B cell (primary cell): ENCODE measurements at regions not wholly inside any gene's neighbourhood (a gene's known extent, or its start where the extent isn't known, plus 50 kb on each side); places are given as distances from the start of the nearest gene placed in this dataset.
A peak's percentile ranks its signal among the peaks of the same experiment; 100 is the strongest.

Source experiments
- ATAC-seq: fragments of 200-7000 bp; cut with Tn5 transposase; one replicate; pipeline ENCODE4 v1.10.0; 2021; ENCODE audit warnings: low read depth, mild to moderate bottlenecking, moderate number of reproducible peaks, moderate library complexity
- CTCF ChIA-PET: fragments of 350-600 bp; sonication (Branson Sonifier 250); formaldehyde crosslinking; loops from one replicate; lab custom pipeline; 2021; ENCODE audit warnings: antibody characterized with exemption, inconsistent platforms; lab: Charles Lee
- POLR2A ChIA-PET: fragments of 350-600 bp; sonication (Branson Sonifier 250); formaldehyde crosslinking; loops from one replicate; lab custom pipeline; 2021; ENCODE audit warnings: antibody characterized with exemption; lab: Charles Lee
- DNase-seq: peaks from one replicate; pipeline ENCODE4 v3.0.0; 2013
- H2AFZ ChIP-seq: 2 replicates; pipeline ENCODE4 v1.6.1; 2012; ENCODE audit warnings: mild to moderate bottlenecking, low read depth, low read length; ENCODE audit not compliant: insufficient read depth, poor library complexity, severe bottlenecking
- H3K27ac ChIP-seq, 2 donors: 1 replicate in 1 of 2; 2 replicates in 1 of 2; pipeline ENCODE4 v1.5.1; 2012 to 2013; ENCODE audit warnings: low read length in 2 of 2, mild to moderate bottlenecking in 2 of 2, moderate library complexity in 1 of 2
- H3K27me3 ChIP-seq, 4 experiments: fragments of 200-600 bp in 1 of 4; sonication (generic) in 1 of 4; replicated peaks in 1 of 4; 1 replicate in 2 of 4; 2 replicates in 2 of 4; pipeline versions ENCODE4 v1.6.1 to v1.7.0; 2013 to 2016; ENCODE audit warnings: low read length in 3 of 4, mild to moderate bottlenecking in 2 of 4, mixed read lengths in 1 of 4, moderate library complexity in 1 of 4; ENCODE audit not compliant: insufficient read depth in 4 of 4, control insufficient read depth in 3 of 4; ENCODE audit errors: control extremely low read depth in 1 of 4
- H3K36me3 ChIP-seq, 2 experiments: replicated peaks in 1 of 2; 1 replicate in 1 of 2; 2 replicates in 1 of 2; pipeline versions ENCODE4 v1.6.1 to v1.7.1; 2013; ENCODE audit warnings: low read length in 1 of 2; ENCODE audit not compliant: insufficient read depth in 2 of 2, control insufficient read depth in 1 of 2; ENCODE audit errors: control extremely low read depth in 1 of 2, extremely low read depth in 1 of 2
- H3K4me1 ChIP-seq, 2 donors: fragments of 200-600 bp in 1 of 2; sonication (generic) in 1 of 2; 1 replicate in 1 of 2; 2 replicates in 1 of 2; pipeline versions ENCODE4 v1.5.1 to v1.6.1; 2013 to 2017; ENCODE audit warnings: low read length in 2 of 2; ENCODE audit not compliant: control insufficient read depth in 2 of 2, insufficient read depth in 2 of 2
- H3K4me2 ChIP-seq: replicated peaks from 2 replicates; pipeline ENCODE3; 2012; ENCODE audit warnings: mild to moderate bottlenecking, low read depth, low read length; ENCODE audit not compliant: poor library complexity, severe bottlenecking
- H3K4me3 ChIP-seq, 5 experiments: fragments of 200-600 bp in 1 of 5; sonication (generic) in 1 of 5; 1 replicate in 3 of 5; 2 replicates in 2 of 5; pipeline versions ENCODE4 v1.5.1 to v1.7.0; 2011 to 2016; ENCODE audit warnings: low read length in 4 of 5, mild to moderate bottlenecking in 4 of 5, low read depth in 2 of 5, control low read depth in 1 of 5, moderate library complexity in 1 of 5; ENCODE audit not compliant: insufficient read depth in 1 of 5; ENCODE audit errors: control extremely low read depth in 1 of 5, extremely low read depth in 1 of 5
- H3K79me2 ChIP-seq: fragments of 200-600 bp; sonication (generic); one replicate; pipeline ENCODE4 v1.6.0; 2016; ENCODE audit warnings: low read length; ENCODE audit not compliant: control insufficient read depth, insufficient read depth
- H3K9ac ChIP-seq: fragments of 200-600 bp; sonication (generic); 2 replicates; pipeline ENCODE4 v1.6.1; 2017; ENCODE audit warnings: mild to moderate bottlenecking, low read length, moderate library complexity
- H3K9me3 ChIP-seq, 3 donors: one replicate each; pipeline versions ENCODE4 v1.6.1 to v1.7.1; 2013; ENCODE audit warnings: low read length in 2 of 3; ENCODE audit not compliant: control insufficient read depth in 2 of 3, insufficient read depth in 1 of 3; ENCODE audit errors: control extremely low read depth in 1 of 3
- H4K20me1 ChIP-seq: 2 replicates; pipeline ENCODE4 v1.6.0; 2012; ENCODE audit warnings: mild to moderate bottlenecking, low read length; ENCODE audit not compliant: insufficient read depth, control insufficient read depth, poor library complexity, severe bottlenecking
- H3K27ac Mint-ChIP-seq: one replicate; pipeline ENCODE4 v1.8.0; 2021; ENCODE audit warnings: mixed read lengths
- H3K27me3 Mint-ChIP-seq: one replicate; pipeline ENCODE4 v1.8.0; 2021; ENCODE audit warnings: mixed read lengths
- H3K4me1 Mint-ChIP-seq: one replicate; pipeline ENCODE4 v1.8.0; 2021; ENCODE audit warnings: mixed read lengths
- H3K4me3 Mint-ChIP-seq: one replicate; pipeline ENCODE4 v1.8.0; 2021; ENCODE audit warnings: mixed read lengths
- H3K9me3 Mint-ChIP-seq: one replicate; pipeline ENCODE4 v1.8.0; 2022; ENCODE audit warnings: mixed read lengths; ENCODE audit not compliant: insufficient read depth
- CTCF ChIP-seq: fragments of 200-600 bp; IDR thresholded peaks from one replicate; pipeline ENCODE4 v1.8.0; 2022; ENCODE audit warnings: antibody characterized with exemption, mild to moderate bottlenecking
- EZH2 ChIP-seq: IDR thresholded peaks from 2 replicates; pipeline ENCODE4 v1.6.1; 2012; ENCODE audit warnings: borderline replicate concordance, low read depth, mild to moderate bottlenecking, moderate library complexity, low read length; ENCODE audit not compliant: insufficient read depth, poor library complexity, severe bottlenecking
- WGBS: methylation state at CpG from one replicate; pipeline ENCODE4 v1.1.5; 2013; ENCODE audit warnings: missing lambda C conversion rate; ENCODE audit not compliant: insufficient coverage; 5-methylcytosine and 5-hydroxymethylcytosine counted together
- intact Hi-C: fragments of 100-400 bp; cut with micrococcal nuclease; formaldehyde crosslinking; loops from one replicate; pipeline ENCODE4 v1.10.0; 2022

GRCh38 chr2:42108852-42109251 lies 60.3 kb upstream of the EML4 start:
- Mint-ChIP-seq H3K27me3 (no peaks in the 10 kb centered on the region), H3K27ac (no peak overlapping the region), H3K4me3 (no peak overlapping the region), H3K9me3 (no peaks in the 10 kb centered on the region), H3K4me1 (peaks cover 23% of the 10 kb centered on the region)
- H3K9ac ChIP-seq, result no peak overlapping the region
- H2AFZ ChIP-seq, result no peak overlapping the region
- intact Hi-C loops, result loop anchor here (10.0 kb wide), 1 partner anchor 1046 kb away; no protein-coding TSS in a partner anchor
- 85% methylated on average over 3 of the region's 4 CpGs for WGBS
- H3K27ac ChIP-seq, result peak overlapping the region; percentile 98 to 99
- TF ChIP-seq EZH2 (no peak), CTCF (no peak)
- H4K20me1 ChIP-seq, result no peaks in the 10 kb centered on the region
- no peaks in the 10 kb centered on the region for H3K27me3 ChIP-seq
- peaks cover 23% of the 10 kb centered on the region for H3K79me2 ChIP-seq
- H3K36me3 ChIP-seq, result no peaks in the 10 kb centered on the region
- ATAC-seq (no peak), DNase-seq (no peak)
- peaks cover 72 to 83% of the 10 kb centered on the region in 2 donors for H3K4me1 ChIP-seq
- no peak overlapping the region for H3K4me2 ChIP-seq
- no peaks in the 10 kb centered on the region for H3K9me3 ChIP-seq
- ChIA-PET POLR2A (no interaction called here), CTCF (interaction anchor here (1.5 to 5.1 kb wide), 2 partner anchors 13 to 87 kb away, joined by 5 to 26 read pairs; no protein-coding TSS in a partner anchor)
- no peak overlapping the region for H3K4me3 ChIP-seq

- H3K9me3 Mint-ChIP-seq, result no peaks in the 10 kb centered on the region
- TF ChIP-seq EZH2, result no peak
- TF ChIP-seq CTCF, result no peak
- H3K4me3 Mint-ChIP-seq, result no peak overlapping the region
- peak overlapping the region in 1 of 5 experiments; percentile 31 for H3K4me3 ChIP-seq
- intact Hi-C loops, result loop anchor here (10.0 kb wide), 1 partner anchor 1045 kb away; no protein-coding TSS in a partner anchor
- ChIA-PET CTCF (interaction anchor here (0.6 to 1.7 kb wide), 5 partner anchors 14 to 86 kb away, joined by 3 to 5 read pairs (median 4); no protein-coding TSS in a partner anchor), POLR2A (interaction anchor here (0.7 kb wide), 1 partner anchor 14 kb away, joined by 4 read pairs; no protein-coding TSS in a partner anchor)
- H3K4me1 ChIP-seq, result peaks cover 68 to 79% of the 10 kb centered on the region in 2 donors
- H3K27ac ChIP-seq, result peak overlapping the region in 1 of 2 donors; percentile 8
- 74% methylated on average over 4 of the region's 7 CpGs for WGBS
- no peaks in the 10 kb centered on the region for H4K20me1 ChIP-seq
- H3K27me3 ChIP-seq, result no peaks in the 10 kb centered on the region
- H3K4me2 ChIP-seq, result peak overlapping the region; percentile 5
- no peak overlapping the region for H3K9ac ChIP-seq
- peaks cover 26% of the 10 kb centered on the region for H3K79me2 ChIP-seq
- peaks cover 22% of the 10 kb centered on the region for H3K4me1 Mint-ChIP-seq
- DNase-seq, result peak; percentile 55
- no peak for ATAC-seq
- no peaks in the 10 kb centered on the region for H3K27me3 Mint-ChIP-seq
- H3K9me3 ChIP-seq, result no peaks in the 10 kb centered on the region
- no peaks in the 10 kb centered on the region for H3K36me3 ChIP-seq
- H3K27ac Mint-ChIP-seq, result no peak overlapping the region
- no peak overlapping the region for H2AFZ ChIP-seq
Measured at GRCh38 chr2:42109959-42110640, 59.1 kb upstream of the EML4 start.
